ENCODE measurements at regions not wholly inside any gene's neighbourhood (a gene's known extent, or its start where the extent isn't known, plus 50 kb on each side); places are given as distances from the start of the nearest gene placed in this dataset.

DNA sequence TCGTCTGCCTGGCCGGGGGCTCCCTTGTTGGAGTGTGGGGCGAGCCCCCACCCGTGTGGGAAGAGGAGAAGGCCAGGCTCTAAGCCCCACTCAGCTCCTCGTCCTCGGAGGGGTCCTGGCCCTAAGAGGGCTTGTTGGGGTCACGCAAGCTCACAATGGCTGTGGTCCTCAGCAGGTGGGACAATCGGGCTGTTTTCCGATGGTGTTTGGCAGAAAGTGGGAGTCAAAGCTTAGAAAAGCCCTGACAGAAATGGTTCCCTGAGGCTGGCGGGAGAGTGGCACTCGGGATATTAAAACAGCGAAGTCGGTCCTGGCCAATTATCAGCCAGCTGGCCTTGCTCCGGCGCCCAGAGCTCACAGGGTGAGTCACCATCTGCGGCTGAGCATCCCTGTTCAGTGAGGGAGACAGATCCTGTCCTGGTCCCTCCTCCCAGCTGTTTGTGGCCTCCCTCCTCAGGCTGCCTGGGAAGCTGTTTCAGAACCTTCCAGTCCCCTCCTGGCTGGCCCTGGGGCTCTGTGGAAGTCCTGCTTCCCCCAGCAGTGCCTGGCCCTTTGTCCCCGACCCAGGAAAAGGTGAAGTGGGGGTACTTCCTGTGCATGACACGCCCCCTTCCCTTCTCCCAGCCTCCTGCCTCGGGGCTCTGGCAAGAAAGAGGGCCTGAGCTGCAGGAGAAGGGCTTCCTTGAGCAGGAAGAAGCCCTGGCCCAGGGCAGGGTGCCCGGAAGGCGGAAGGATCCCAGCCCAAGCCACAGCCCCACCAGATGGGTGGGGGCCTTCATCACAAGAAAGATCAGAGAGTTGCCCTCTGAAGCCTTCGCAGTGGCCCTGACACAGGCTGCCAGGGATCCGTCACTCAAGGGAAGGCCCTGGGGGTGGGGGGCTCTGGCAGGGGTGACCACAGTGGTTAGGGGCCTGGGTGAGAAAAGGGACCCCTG, 53.6 kb upstream of the BHLHE23 start:
- Histone ChIP-seq H3K4me1 (ENCODE audit: control insufficient read depth, insufficient read depth, low read length) (peaks cover 5% of the 10 kb centered on the region), H3K27ac (ENCODE audit: insufficient read depth, low read depth, low read length, poor library complexity, severe bottlenecking) (no peak overlapping the region), H3K27me3 (ENCODE audit: control insufficient read depth, insufficient read depth, low read length, poor library complexity, severe bottlenecking) (peaks cover 6% of the 10 kb centered on the region), H3K36me3 (ENCODE audit: control insufficient read depth, insufficient read depth, low read length) (no peaks in the 10 kb centered on the region), H3K4me3 (ENCODE audit: insufficient read depth, low read depth, low read length) (no peak overlapping the region), H3K9me3 (ENCODE audit: control insufficient read depth, low read length) (no peaks in the 10 kb centered on the region)
- 80 to 84% methylated on average over 23 of the region's 23 CpGs for WGBS, 2 experiments

- H3K27me3 ChIP-seq (ENCODE audit: control insufficient read depth, insufficient read depth, low read length, poor library complexity, severe bottlenecking), result peaks cover 6% of the 10 kb centered on the region
Observed at GRCh38 chr20:63059684-63060056, 52.9 kb upstream of the BHLHE23 start.

DNA sequence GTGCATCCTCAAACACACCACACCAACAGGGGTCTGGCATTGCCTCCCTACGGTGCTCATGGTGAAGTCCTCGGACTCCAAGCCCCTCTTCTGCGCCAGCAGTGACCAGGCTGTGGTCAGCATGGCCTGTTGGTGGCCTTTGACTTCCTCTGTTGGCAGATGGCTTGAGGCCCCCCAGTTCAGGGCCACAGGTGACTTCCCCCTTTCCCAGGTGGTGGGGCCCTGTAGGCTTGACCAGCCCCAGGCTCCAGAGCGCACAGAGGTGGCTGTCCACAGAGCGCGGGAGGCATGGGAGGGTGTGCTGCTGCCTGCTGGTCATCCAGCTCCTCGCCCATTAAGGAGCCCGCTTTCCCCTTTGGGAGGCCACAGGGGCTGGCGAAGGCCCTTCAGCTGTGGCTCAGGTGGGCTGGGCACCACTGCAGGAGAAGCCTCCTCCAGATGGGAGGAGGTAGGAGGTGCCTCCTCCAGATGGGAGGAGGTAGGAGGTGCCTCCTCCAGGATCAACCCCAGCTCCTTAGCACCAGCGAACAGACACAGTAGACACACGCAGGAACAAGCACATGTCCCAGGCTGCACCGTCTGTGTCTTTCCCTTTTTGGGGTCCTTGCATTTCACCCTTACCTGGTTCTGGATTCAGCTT, 52.1 kb upstream of the BHLHE23 start:
- 90 to 91% methylated on average over 12 of the region's 12 CpGs for WGBS, 2 experiments
- Histone ChIP-seq H3K36me3 (ENCODE audit: control insufficient read depth, insufficient read depth, low read length) (no peaks in the 10 kb centered on the region), H3K4me3 (ENCODE audit: insufficient read depth, low read depth, low read length) (no peak overlapping the region), H3K9me3 (ENCODE audit: control insufficient read depth, low read length) (no peaks in the 10 kb centered on the region), H3K4me1 (ENCODE audit: control insufficient read depth, insufficient read depth, low read length) (peaks cover 5% of the 10 kb centered on the region), H3K27ac (ENCODE audit: insufficient read depth, low read depth, low read length, poor library complexity, severe bottlenecking) (no peak overlapping the region), H3K27me3 (ENCODE audit: control insufficient read depth, insufficient read depth, low read length, poor library complexity, severe bottlenecking) (peaks cover 6% of the 10 kb centered on the region)

More at GRCh38 chr20:63059684-63060056, 52.9 kb upstream of the BHLHE23 start:
- H3K4me1 ChIP-seq (ENCODE audit: control insufficient read depth, insufficient read depth, low read length), result peaks cover 5% of the 10 kb centered on the region
- no peaks in the 10 kb centered on the region for H3K36me3 ChIP-seq (ENCODE audit: control insufficient read depth, insufficient read depth, low read length)
- no peak overlapping the region for H3K27ac ChIP-seq (ENCODE audit: insufficient read depth, low read depth, low read length, poor library complexity, severe bottlenecking)
- WGBS, 2 experiments, result 92 to 94% methylated on average over 17 of the region's 17 CpGs
- no peaks in the 10 kb centered on the region for H3K9me3 ChIP-seq (ENCODE audit: control insufficient read depth, low read length)
- H3K4me3 ChIP-seq (ENCODE audit: insufficient read depth, low read depth, low read length), result no peak overlapping the region

GRCh38 chr20:63057171-63058117, 50.7 kb upstream of the BHLHE23 start:
- WGBS, 2 experiments, result 82 to 84% methylated on average over 3 of the region's 3 CpGs
- no peaks in the 10 kb centered on the region for H3K36me3 ChIP-seq (ENCODE audit: control insufficient read depth, insufficient read depth, low read length)
- peaks cover 6% of the 10 kb centered on the region for H3K27me3 ChIP-seq (ENCODE audit: control insufficient read depth, insufficient read depth, low read length, poor library complexity, severe bottlenecking)
- no peak overlapping the region for H3K27ac ChIP-seq (ENCODE audit: insufficient read depth, low read depth, low read length, poor library complexity, severe bottlenecking)
- peaks cover 14% of the 10 kb centered on the region for H3K4me1 ChIP-seq (ENCODE audit: control insufficient read depth, insufficient read depth, low read length)
- no peaks in the 10 kb centered on the region for H3K9me3 ChIP-seq (ENCODE audit: control insufficient read depth, low read length)
- no peak overlapping the region for H3K4me3 ChIP-seq (ENCODE audit: insufficient read depth, low read depth, low read length)

DNA sequence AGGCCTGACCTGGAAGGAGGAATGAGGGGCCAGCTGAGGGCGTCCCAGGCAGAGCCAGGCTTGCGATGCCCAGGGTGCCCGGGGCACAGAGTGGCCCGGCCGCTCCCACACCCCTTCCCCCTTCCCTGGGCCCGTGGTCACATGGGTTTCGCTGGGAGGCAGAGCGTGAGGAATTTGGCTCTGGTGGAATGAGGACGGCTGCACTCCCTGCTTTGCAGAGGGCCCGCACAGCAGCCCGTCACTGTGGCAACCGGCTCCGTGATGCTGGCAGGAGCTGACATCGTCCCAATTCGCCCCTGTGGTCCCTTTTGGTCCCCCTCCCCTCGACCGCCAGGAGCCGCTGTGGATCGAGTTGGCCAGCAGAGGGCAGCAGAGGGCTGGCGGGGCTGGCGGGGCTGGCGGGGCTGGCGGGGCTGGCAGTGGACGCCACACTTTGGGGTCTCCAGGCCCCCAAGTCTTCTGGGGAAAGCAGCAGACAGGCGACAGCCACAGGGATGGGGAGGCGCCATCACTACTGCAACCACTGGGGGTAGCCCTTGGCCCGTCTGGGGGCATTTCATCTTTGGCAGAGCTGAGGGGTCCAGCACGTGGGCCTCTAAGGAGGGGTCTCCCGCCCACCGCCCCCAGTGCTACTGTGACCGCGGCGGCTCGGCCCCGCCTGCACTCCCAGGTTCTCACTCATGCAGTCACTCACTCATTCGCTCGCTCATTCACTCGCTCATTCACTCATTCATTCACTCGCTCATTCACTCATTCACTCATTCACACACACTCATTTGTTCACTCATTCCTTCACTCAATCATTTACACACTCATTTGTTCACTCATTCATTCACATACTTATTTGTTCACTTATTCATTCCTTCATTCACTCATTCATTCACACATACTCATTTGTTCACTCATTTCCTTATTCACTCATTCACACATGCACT, 49.7 kb upstream of the BHLHE23 start:
- H3K27me3 ChIP-seq (ENCODE audit: control insufficient read depth, insufficient read depth, low read length, poor library complexity, severe bottlenecking), result peaks cover 6% of the 10 kb centered on the region
- H3K4me1 ChIP-seq (ENCODE audit: control insufficient read depth, insufficient read depth, low read length), result peaks cover 18% of the 10 kb centered on the region
- no peaks in the 10 kb centered on the region for H3K36me3 ChIP-seq (ENCODE audit: control insufficient read depth, insufficient read depth, low read length)
- no peaks in the 10 kb centered on the region for H3K9me3 ChIP-seq (ENCODE audit: control insufficient read depth, low read length)
- no peak overlapping the region for H3K27ac ChIP-seq (ENCODE audit: insufficient read depth, low read depth, low read length, poor library complexity, severe bottlenecking)
- 17 to 19% methylated on average over 39 of the region's 39 CpGs for WGBS, 2 experiments
- H3K4me3 ChIP-seq (ENCODE audit: insufficient read depth, low read depth, low read length), result no peak overlapping the region

Data from ectodermal cell (in vitro differentiated cells).